ENCODE measurements at regions not wholly inside any gene's neighbourhood (a gene's known extent, or its start where the extent isn't known, plus 50 kb on each side); places are given as distances from the start of the nearest gene placed in this dataset.

DNA sequence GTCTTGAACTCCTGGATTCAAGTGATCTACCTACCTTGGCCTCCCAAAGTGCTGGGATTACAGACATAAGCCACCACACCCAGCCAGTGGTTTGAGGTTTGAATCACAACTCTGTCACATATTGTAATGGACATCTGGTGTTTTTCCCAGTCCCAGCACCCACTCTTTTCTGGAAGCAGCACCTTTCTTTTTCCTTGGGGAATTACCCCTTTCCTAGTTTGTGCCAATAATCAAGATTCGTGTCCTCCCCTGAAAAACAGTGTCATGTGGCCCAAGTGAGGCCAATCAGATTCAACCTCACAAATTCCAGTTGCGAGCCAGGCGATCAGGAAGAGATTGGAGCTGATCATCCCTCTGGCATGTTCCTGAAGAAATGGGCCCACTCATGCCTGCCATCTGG is 71.7 kb upstream of the SGK1 start:
- TF ChIP-seq, protein P1, sequence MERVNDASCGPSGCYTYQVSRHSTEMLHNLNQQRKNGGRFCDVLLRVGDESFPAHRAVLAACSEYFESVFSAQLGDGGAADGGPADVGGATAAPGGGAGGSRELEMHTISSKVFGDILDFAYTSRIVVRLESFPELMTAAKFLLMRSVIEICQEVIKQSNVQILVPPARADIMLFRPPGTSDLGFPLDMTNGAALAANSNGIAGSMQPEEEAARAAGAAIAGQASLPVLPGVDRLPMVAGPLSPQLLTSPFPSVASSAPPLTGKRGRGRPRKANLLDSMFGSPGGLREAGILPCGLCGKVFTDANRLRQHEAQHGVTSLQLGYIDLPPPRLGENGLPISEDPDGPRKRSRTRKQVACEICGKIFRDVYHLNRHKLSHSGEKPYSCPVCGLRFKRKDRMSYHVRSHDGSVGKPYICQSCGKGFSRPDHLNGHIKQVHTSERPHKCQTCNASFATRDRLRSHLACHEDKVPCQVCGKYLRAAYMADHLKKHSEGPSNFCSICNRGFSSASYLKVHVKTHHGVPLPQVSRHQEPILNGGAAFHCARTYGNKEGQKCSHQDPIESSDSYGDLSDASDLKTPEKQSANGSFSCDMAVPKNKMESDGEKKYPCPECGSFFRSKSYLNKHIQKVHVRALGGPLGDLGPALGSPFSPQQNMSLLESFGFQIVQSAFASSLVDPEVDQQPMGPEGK (CRISPR knock-in tag; IDR thresholded peaks at IDR 0.05; ENCODE audit: borderline replicate concordance), result no peak
- TF ChIP-seq ARNTL (CRISPR knock-in tag; IDR thresholded peaks at IDR 0.05; ENCODE audit: borderline replicate concordance, low read depth), result no peak
- no peak for TF ChIP-seq ZNF565 (CRISPR knock-in tag; conservative IDR thresholded peaks at IDR 0.05; ENCODE audit: low read depth)
- TF ChIP-seq SNAI2 (CRISPR knock-in tag; IDR thresholded peaks at IDR 0.05), result no peak
- no peak for TF ChIP-seq ZNF8 (CRISPR knock-in tag; IDR thresholded peaks at IDR 0.05)

Measured in SK-N-SH treated with all-trans-retinoic acid at 6 μM for 48 hours (cell line).